RWPE2 (cell line): ENCODE measurements at regions not wholly inside any gene's neighbourhood (a gene's known extent, or its start where the extent isn't known, plus 50 kb on each side); places are given as distances from the start of the nearest gene placed in this dataset.

Experiments
- ATAC-seq: fragments of 200-7000 bp; cut with Tn5 transposase; 3 replicates; pipeline ENCODE4 v1.9.1; 2021; ENCODE audit warnings: low read depth
- DNase-seq: peaks from one replicate; pipeline ENCODE4 v3.0.0-alpha.2; 2020; ENCODE audit warnings: low spot score
- H3K27ac ChIP-seq: fragments of 450-650 bp; 2 replicates; pipeline ENCODE4 v1.5.1; 2017; ENCODE audit warnings: mild to moderate bottlenecking; ENCODE audit not compliant: poor library complexity, severe bottlenecking
- H3K27me3 ChIP-seq: fragments of 250-450 bp; sonication (Bioruptor Pico); 2 replicates; pipeline ENCODE4 v1.5.1; 2021; ENCODE audit warnings: mild to moderate bottlenecking, moderate library complexity; ENCODE audit not compliant: insufficient read depth, poor library complexity, severe bottlenecking
- H3K36me3 ChIP-seq: fragments of 250-450 bp; sonication (Bioruptor Pico); 2 replicates; pipeline ENCODE4 v1.5.1; 2020; ENCODE audit warnings: low read depth, mild to moderate bottlenecking, moderate library complexity
- H3K4me1 ChIP-seq: fragments of 250-450 bp; sonication (Bioruptor Pico); 2 replicates; pipeline ENCODE4 v1.5.1; 2021; ENCODE audit warnings: mild to moderate bottlenecking, moderate library complexity; ENCODE audit not compliant: insufficient read depth, poor library complexity, severe bottlenecking
- H3K4me3 ChIP-seq: fragments of 250-450 bp; sonication (Bioruptor Pico); 2 replicates; pipeline ENCODE4 v1.5.1; 2021; ENCODE audit warnings: mild to moderate bottlenecking, moderate library complexity; ENCODE audit not compliant: severe bottlenecking
- H3K9me3 ChIP-seq: fragments of 250-450 bp; sonication (Bioruptor Pico); 2 replicates; pipeline ENCODE4 v1.5.1; 2021; ENCODE audit warnings: mild to moderate bottlenecking, moderate library complexity; ENCODE audit not compliant: severe bottlenecking
- TF ChIP-seq, protein P1 (sequence below): fragments of 450-650 bp; IDR thresholded peaks from one replicate; pipeline ENCODE4 v1.5.1; 2017; ENCODE audit warnings: mild to moderate bottlenecking, moderate library complexity; ENCODE audit not compliant: poor library complexity, severe bottlenecking

DNA sequence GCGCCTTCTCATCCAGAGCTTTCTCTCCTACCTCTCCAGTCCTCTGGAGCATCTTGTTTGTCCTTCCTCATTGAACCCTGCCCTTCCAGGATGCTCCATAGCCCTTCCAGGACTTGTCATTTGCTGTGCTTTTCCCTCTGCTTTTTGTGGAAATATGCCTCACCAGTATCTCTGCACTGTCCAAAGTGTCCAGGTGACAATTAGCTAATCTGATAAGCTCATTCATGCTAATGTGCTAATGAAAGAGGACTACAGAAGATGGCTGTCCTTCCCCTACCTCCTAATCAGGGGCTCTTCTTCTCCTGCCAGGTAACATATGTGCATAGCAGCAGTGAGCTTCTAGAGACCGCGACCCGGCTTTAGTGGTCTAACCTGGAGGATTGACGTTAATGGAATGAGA, 58.4 kb upstream of the OTX2 start:
- ATAC-seq (no peak), DNase-seq (no peak)
- Histone ChIP-seq H3K27ac (no peak overlapping the region), H3K36me3 (no peaks in the 10 kb centered on the region), H3K4me3 (no peak overlapping the region), H3K9me3 (no peaks in the 10 kb centered on the region), H3K27me3 (peaks cover 4% of the 10 kb centered on the region), H3K4me1 (no peaks in the 10 kb centered on the region)
- TF ChIP-seq, protein P1, sequence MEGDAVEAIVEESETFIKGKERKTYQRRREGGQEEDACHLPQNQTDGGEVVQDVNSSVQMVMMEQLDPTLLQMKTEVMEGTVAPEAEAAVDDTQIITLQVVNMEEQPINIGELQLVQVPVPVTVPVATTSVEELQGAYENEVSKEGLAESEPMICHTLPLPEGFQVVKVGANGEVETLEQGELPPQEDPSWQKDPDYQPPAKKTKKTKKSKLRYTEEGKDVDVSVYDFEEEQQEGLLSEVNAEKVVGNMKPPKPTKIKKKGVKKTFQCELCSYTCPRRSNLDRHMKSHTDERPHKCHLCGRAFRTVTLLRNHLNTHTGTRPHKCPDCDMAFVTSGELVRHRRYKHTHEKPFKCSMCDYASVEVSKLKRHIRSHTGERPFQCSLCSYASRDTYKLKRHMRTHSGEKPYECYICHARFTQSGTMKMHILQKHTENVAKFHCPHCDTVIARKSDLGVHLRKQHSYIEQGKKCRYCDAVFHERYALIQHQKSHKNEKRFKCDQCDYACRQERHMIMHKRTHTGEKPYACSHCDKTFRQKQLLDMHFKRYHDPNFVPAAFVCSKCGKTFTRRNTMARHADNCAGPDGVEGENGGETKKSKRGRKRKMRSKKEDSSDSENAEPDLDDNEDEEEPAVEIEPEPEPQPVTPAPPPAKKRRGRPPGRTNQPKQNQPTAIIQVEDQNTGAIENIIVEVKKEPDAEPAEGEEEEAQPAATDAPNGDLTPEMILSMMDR, result no peak

- no peak overlapping the region for H3K27ac ChIP-seq
- peaks cover 36% of the 10 kb centered on the region for H3K27me3 ChIP-seq
- DNase-seq, result no peak
- ATAC-seq, result no peak
- no peaks in the 10 kb centered on the region for H3K4me1 ChIP-seq
- no peak overlapping the region for H3K4me3 ChIP-seq
- no peaks in the 10 kb centered on the region for H3K36me3 ChIP-seq
- TF ChIP-seq, protein P1, result no peak
- no peaks in the 10 kb centered on the region for H3K9me3 ChIP-seq
Observed at GRCh38 chr14:56862836-56863235, 52.6 kb upstream of the OTX2 start.

- peaks cover 60% of the 10 kb centered on the region for H3K27me3 ChIP-seq
- no peak overlapping the region for H3K27ac ChIP-seq
- H3K9me3 ChIP-seq, result no peaks in the 10 kb centered on the region
- no peak for ATAC-seq
- TF ChIP-seq, protein P1, result no peak
- DNase-seq, result no peak
- no peaks in the 10 kb centered on the region for H3K36me3 ChIP-seq
- no peaks in the 10 kb centered on the region for H3K4me1 ChIP-seq
- H3K4me3 ChIP-seq, result no peak overlapping the region
Observed at GRCh38 chr14:56860441-56860840, 50.2 kb upstream of the OTX2 start.
